HCT116 (cell line): ENCODE measurements at regions not wholly inside any gene's neighbourhood (a gene's known extent, or its start where the extent isn't known, plus 50 kb on each side); places are given as distances from the start of the nearest gene placed in this dataset.

Experiments
- ATAC-seq: fragments of 200-7000 bp; cut with Tn5 transposase; 2 replicates; pipeline ENCODE4 v1.9.1; 2020; ENCODE audit warnings: mild to moderate bottlenecking, moderate library complexity
- BruUV-seq: library from RNA; stranded (reverse); fragments of 400-500 nt; replicated peaks from 2 replicates; lab custom pipeline; 2021; lab: Mats Ljungman, UMichigan
- CTCF ChIA-PET: fragments of 300-600 bp; sonication (Branson Sonifier 250); formaldehyde crosslinking; loops from one replicate; lab custom pipeline; 2021; ENCODE audit warnings: antibody characterized with exemption; lab: Charles Lee
- POLR2A ChIA-PET: fragments of 300-600, 350-600 bp; sonication (Branson Sonifier 250); formaldehyde crosslinking; loops from one replicate; lab custom pipeline; 2021; ENCODE audit warnings: antibody characterized with exemption; lab: Charles Lee
- RAD21 ChIA-PET, 2 experiments: fragments of 300-600 bp; sonication (Branson Sonifier 250); formaldehyde crosslinking; loops; one replicate each; lab custom pipeline; 2023; ENCODE audit warnings: low total read pairs in 2 of 2; ENCODE audit not compliant: uncharacterized antibody in 2 of 2, unreplicated experiment in 2 of 2, low non-redundant PET in 1 of 2; lab: Charles Lee
- DNase-seq: peaks from one replicate; pipeline ENCODE4 v3.0.0-alpha.2; 2010; ENCODE audit warnings: low read depth, low spot score
- H2AFZ ChIP-seq: fragments of 200-600 bp; shearing (Covaris generic), sonication (generic); 2 replicates; pipeline ENCODE4 v1.6.1; 2017; ENCODE audit warnings: low read depth, mixed run types, mixed read lengths, antibody characterized with exemption, low read length; ENCODE audit not compliant: poor library complexity, severe bottlenecking
- H3K27ac ChIP-seq: 2 replicates; pipeline ENCODE4 v1.5.1; 2012; ENCODE audit warnings: low read depth, low read length
- H3K27me3 ChIP-seq: fragments of 200-600 bp; sonication (generic); 2 replicates; pipeline ENCODE4 v1.6.1; 2016; ENCODE audit warnings: mixed run types, low read length, mixed read lengths; ENCODE audit not compliant: insufficient read depth
- H3K36me3 ChIP-seq, 2 experiments: fragments of 200-500 bp in 1 of 2; fragments of 200-600 bp in 1 of 2; sonication (Bioruptor generic) in 1 of 2; sonication (generic) in 1 of 2; 2 replicates each; pipeline versions ENCODE4 v1.5.1 to v1.6.1; 2014 to 2016; ENCODE audit warnings: low read length in 2 of 2, inconsistent platforms in 1 of 2, mixed read lengths in 1 of 2, mixed run types in 1 of 2; ENCODE audit not compliant: insufficient read depth in 2 of 2, control insufficient read depth in 1 of 2
- H3K4me1 ChIP-seq, 2 experiments: fragments of 200-600 bp in 1 of 2; sonication (generic) in 1 of 2; 2 replicates each; pipeline versions ENCODE4 v1.5.1 to v1.6.1; 2012 to 2017; ENCODE audit warnings: low read length in 2 of 2, inconsistent platforms in 1 of 2, mild to moderate bottlenecking in 1 of 2, mixed read lengths in 1 of 2, mixed run types in 1 of 2, moderate library complexity in 1 of 2; ENCODE audit not compliant: insufficient read depth in 2 of 2, control insufficient read depth in 1 of 2
- H3K4me2 ChIP-seq: fragments of 200-600 bp; sonication (generic); 2 replicates; pipeline ENCODE4 v1.6.1; 2017; ENCODE audit warnings: mixed run types, low read length, mixed read lengths
- H3K4me3 ChIP-seq, 2 experiments: fragments of 200-600 bp in 1 of 2; sonication (generic) in 1 of 2; replicated peaks in 1 of 2; 2 replicates each; pipeline ENCODE4 v1.5.1; 2011 to 2016; ENCODE audit warnings: low read length in 2 of 2, control low read depth in 1 of 2, low read depth in 1 of 2, mild to moderate bottlenecking in 1 of 2, mixed read lengths in 1 of 2, mixed run types in 1 of 2
- H3K79me2 ChIP-seq: fragments of 200-600 bp; sonication (generic); 2 replicates; pipeline ENCODE4 v1.6.1; 2017; ENCODE audit warnings: mild to moderate bottlenecking, mixed run types, low read length, moderate library complexity, mixed read lengths; ENCODE audit not compliant: insufficient read depth
- H3K9ac ChIP-seq: fragments of 200-600 bp; sonication (generic); 2 replicates; pipeline ENCODE4 v1.6.1; 2016; ENCODE audit warnings: low read length, mixed read lengths
- H3K9me2 ChIP-seq: fragments of 200-600 bp; sonication (generic), shearing (Covaris generic); 2 replicates; pipeline ENCODE4 v1.6.1; 2017; ENCODE audit warnings: mixed run types, mild to moderate bottlenecking, moderate library complexity; ENCODE audit not compliant: insufficient read depth
- H3K9me3 ChIP-seq, 2 experiments: fragments of 200-500 bp in 1 of 2; fragments of 200-600 bp in 1 of 2; sonication (Bioruptor generic) in 1 of 2; sonication (generic) in 1 of 2; 2 replicates each; pipeline ENCODE4 v1.6.1; 2014 to 2017; ENCODE audit warnings: low read length in 2 of 2, mixed read lengths in 2 of 2, inconsistent platforms in 1 of 2, low read depth in 1 of 2, mild to moderate bottlenecking in 1 of 2, mixed run types in 1 of 2, moderate library complexity in 1 of 2; ENCODE audit not compliant: control insufficient read depth in 1 of 2, insufficient read depth in 1 of 2
- H4K20me1 ChIP-seq: fragments of 200-600 bp; sonication (generic), shearing (Covaris generic); 2 replicates; pipeline ENCODE4 v1.6.1; 2017; ENCODE audit warnings: mixed run types, mild to moderate bottlenecking, moderate library complexity; ENCODE audit not compliant: insufficient read depth
- CTCF ChIP-seq, 3 experiments: fragments of 200-600 bp in 1 of 3; sonication (generic) in 1 of 3; IDR thresholded peaks in 2 of 3; conservative IDR thresholded peaks in 1 of 3; 2 replicates each; pipeline ENCODE4 v1.5.1; 2012 to 2017; ENCODE audit warnings: low read depth in 2 of 3, low read length in 2 of 3, antibody characterized with exemption in 1 of 3, borderline replicate concordance in 1 of 3, control low read depth in 1 of 3, mild to moderate bottlenecking in 1 of 3, mixed read lengths in 1 of 3, mixed run types in 1 of 3, moderate library complexity in 1 of 3; ENCODE audit not compliant: insufficient read depth in 1 of 3
- EGR1 ChIP-seq: IDR thresholded peaks from 2 replicates; pipeline ENCODE4 v1.6.1; 2012; ENCODE audit warnings: low read depth
- JUND ChIP-seq: IDR thresholded peaks from 2 replicates; pipeline ENCODE4 v1.6.1; 2012
- POLR2AphosphoS5 ChIP-seq: IDR thresholded peaks from 2 replicates; pipeline ENCODE4 v1.6.1; 2011; ENCODE audit warnings: mild to moderate bottlenecking, low read depth, low read length, moderate library complexity
- REST ChIP-seq: IDR thresholded peaks from 2 replicates; pipeline ENCODE4 v1.6.1; 2012; ENCODE audit warnings: low read depth
- intact Hi-C: fragments of 100-400 bp; cut with micrococcal nuclease; formaldehyde crosslinking; loops from 2 replicates; pipeline ENCODE4 v1.10.0; 2022

- no peak for TF ChIP-seq REST
- no peak for TF ChIP-seq EGR1
Observed at GRCh38 chr2:15700599-15701340, 109.1 kb downstream of the DDX1 start (continued).

DNA sequence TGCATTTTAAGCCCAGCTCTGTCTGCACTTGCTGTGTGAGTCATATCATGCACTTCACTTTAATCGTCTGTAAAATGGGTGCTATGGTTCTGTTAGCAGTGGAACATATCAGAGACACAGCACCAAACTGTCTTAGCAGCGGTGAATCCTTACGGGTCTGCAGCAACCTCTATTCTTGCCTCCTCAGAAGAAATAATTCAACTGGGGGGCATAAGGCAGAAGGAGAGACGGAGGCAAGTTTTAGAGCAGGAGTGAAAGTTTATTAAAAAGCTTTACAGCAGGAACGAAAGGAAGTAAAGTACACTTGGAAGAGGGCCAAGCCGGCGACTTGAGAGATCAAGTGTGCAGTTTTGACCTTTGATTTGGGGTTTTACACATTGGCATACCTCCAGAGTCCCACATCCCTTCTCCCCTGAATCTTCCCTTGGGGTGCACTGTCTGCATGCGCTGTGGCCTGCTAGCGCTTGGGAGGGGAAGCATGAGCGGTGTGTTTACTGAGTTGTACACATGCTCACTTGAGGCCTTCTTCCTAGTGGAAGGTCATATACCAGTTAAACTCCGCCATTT, 109.8 kb downstream of the DDX1 start:
- Histone ChIP-seq H3K4me3 (no peak overlapping the region), H3K9me3 (no peaks in the 10 kb centered on the region), H3K9me2 (no peaks in the 10 kb centered on the region), H3K79me2 (no peaks in the 10 kb centered on the region), H3K9ac (no peak overlapping the region), H3K27me3 (peaks cover 4% of the 10 kb centered on the region; the same call in 1 of the 2 replicates), H2AFZ (no peak overlapping the region), H3K36me3 (no peaks in the 10 kb centered on the region), H3K4me1 (no peaks in the 10 kb centered on the region), H3K27ac (no peak overlapping the region), H3K4me2 (no peak overlapping the region), H4K20me1 (no peaks in the 10 kb centered on the region)
- ChIA-PET CTCF (no interaction called here), POLR2A (no interaction called here), RAD21 (no interaction called here)
- ATAC-seq: no peak
- DNase-seq: no peak
- BruUV-seq: no TSS peak
- TF ChIP-seq CTCF (IDR thresholded peaks at IDR 0.05 in 2 of 3, conservative IDR thresholded peaks at IDR 0.05 in 1 of 3; ENCODE audit: borderline replicate concordance in 1 of 3, insufficient read depth in 1 of 3, low read depth in 2 of 3, low read length in 2 of 3): no peak
- TF ChIP-seq POLR2AphosphoS5: no peak
- no peak for TF ChIP-seq JUND
- intact Hi-C loops: no loop called here
